HG03469 (cell line): ENCODE measurements at regions not wholly inside any gene's neighbourhood (a gene's known extent, or its start where the extent isn't known, plus 50 kb on each side); places are given as distances from the start of the nearest gene placed in this dataset.

ENCODE experiments used
- ATAC-seq: cut with Tn5 transposase; IDR thresholded peaks from one replicate; pipeline ENCODE4 v1.9.1; 2021; ENCODE audit warnings: mild to moderate bottlenecking, moderate library complexity, moderate number of reproducible peaks; ENCODE audit not compliant: unreplicated experiment

- ATAC-seq, result no peak
Observed at GRCh38 chr14:50036637-50037036, 79.7 kb downstream of the VCPKMT start.

DNA sequence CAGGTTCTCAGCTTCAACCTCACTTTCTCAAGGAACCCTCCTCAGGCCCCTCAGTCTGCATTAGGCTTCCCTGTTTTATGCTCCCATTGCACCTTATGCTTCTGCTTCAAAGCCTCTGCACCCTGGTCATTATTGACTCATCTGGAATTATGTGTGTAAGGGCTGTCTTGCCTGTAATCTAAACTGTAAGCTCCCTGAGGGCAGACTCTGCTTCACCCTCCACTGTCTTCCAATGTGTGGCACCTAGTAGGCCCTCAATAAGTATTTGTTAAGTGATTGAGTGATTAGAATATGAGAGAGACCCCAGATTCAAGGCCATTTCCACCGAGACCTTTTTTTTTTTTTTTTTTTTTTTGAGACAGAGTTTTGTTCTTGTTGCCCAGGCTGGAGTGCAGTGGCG, 79.1 kb downstream of the VCPKMT start:
- ATAC-seq, result no peak

DNA sequence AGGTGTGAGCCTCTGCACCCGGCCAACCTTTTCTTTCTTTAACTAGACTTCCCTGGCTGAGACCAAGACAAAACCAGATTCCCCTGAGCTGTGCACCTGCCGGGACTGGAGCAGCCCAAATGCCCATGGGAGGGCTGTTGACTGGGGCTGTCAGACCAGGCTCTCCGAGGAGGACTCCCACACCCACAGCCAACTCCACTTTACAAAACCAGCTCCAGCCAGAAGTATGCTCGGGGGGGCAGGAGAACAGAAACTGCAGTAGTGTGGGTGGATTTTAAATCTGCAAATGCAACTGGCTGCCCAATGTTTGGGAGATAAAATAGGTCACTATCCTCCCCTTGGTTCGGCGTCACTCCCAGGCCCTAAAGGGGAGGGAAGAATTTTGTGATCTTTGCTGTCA, 78.5 kb downstream of the VCPKMT start:
- no peak for ATAC-seq

DNA sequence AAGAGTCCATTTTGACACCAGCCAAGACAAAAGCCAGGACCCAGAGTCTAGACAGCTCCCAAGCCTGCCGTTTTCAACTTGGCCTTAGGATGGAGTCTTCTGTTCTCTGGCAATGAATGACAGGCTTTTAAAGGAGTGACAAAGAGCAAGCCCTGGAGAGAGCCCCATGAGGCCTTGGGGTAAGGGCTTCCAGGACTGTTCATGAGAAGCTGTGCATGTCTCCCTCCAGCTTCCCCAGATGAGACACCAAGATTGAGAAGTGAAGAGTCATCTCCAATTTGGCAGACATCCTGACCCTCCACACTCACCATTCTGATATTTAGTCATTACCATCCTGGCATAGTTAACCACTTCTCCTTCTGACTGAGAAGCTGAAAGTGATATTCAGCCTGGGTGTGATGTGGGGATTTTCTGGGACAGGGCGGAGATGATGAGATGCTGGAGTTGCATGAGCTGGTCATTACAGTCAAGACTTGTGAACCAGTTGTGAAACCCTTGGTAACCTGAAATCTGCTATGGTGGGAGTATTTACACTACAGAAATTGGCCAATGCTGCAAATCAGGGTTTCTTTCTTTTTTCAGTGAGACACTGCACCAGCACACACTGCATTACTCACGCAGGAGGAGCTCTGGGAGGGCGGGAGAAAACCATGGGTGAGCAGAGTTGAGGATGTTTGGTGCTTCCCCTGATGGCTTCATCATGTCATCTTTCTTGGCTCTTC, 77.8 kb downstream of the VCPKMT start:
- peak; percentile 68 for ATAC-seq

DNA sequence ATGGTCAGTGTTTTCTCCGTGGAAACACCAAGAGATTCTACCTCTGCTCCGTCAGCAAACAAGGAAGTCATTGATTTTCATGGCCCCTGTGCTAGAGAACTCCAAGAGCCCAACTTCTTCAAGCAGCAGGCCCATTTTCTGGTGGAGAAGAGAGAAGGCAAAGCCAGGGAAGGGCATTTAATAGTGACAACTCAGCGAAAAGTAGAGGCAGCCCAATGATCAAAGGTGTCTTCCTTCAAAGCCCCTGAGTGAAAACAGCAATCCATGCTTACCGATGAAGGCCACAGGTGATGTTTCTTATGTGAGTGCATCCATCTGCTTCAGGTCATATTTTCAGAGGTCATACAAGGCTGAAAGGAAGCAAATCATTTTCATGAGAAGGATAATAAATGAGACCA, 77.3 kb downstream of the VCPKMT start:
- ATAC-seq, result no peak

- ATAC-seq, result no peak
Observed at GRCh38 chr14:50039734-50040400, 76.5 kb downstream of the VCPKMT start.

GRCh38 chr14:50040401-50040775, 76.0 kb downstream of the VCPKMT start:
- ATAC-seq, result peak; percentile 27

DNA sequence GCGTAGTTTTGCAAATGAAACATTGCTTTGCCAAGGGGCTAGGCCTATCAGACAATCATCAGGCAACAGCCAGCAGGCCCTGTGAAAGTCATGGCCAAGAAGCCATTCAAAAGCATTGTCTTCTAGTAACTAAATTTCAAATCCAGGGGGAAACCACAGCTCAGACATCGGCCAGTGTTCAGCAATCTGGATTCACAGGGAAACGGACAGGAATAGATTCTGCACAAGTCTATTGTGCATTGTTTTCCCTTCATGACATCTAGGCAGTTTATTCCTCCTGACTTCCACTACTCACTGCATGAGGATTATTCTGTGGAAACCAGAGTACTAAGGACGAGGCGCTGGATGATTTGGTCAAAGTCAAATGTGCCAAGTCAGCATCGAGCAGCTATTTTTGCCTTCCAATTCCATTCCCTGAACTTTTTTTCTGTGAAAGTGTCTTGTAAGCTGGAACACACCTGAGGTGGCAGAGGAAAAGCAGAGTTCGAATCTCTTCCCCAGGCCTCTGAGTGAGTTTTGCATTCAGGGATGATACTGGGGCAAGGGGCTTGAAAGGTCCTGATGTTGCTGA, 75.4 kb downstream of the VCPKMT start:
- ATAC-seq, result no peak

- no peak for ATAC-seq
Observed at GRCh38 chr14:50041980-50042379, 74.4 kb downstream of the VCPKMT start.

DNA sequence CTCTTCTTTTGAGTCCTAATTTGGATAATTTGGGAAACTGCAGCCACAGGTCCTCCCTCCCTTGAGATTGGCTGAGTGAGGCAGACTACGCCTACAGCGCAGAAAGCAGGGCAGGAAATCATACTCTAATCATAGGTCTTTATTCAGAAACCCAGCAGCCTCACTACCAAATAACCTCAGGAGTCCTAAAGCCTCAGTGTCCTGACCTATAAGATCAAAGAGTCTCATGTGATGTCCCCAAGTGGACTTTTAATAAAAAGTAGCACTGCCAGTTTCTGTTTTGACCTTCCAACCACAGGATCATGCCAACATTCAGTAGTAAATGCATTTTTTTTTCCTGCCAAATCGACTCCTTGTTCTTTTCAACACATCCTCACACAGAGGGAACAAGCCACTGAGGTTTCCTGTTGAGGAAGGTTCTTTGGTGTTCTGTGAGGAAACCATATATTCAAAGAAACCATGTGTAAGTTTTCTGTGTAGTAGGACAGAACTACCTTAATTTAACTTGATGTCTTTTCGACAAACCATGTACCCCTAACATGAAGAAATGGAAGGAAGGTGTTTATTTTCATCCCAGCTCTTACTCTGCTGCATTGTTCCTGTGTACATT, 72.2 kb downstream of the VCPKMT start:
- no peak for ATAC-seq

- ATAC-seq, result peak; percentile 38
Observed at GRCh38 chr14:50045039-50045711, 71.2 kb downstream of the VCPKMT start.

GRCh38 chr14:50045837-50046236, 70.5 kb downstream of the VCPKMT start:
- ATAC-seq, result no peak

DNA sequence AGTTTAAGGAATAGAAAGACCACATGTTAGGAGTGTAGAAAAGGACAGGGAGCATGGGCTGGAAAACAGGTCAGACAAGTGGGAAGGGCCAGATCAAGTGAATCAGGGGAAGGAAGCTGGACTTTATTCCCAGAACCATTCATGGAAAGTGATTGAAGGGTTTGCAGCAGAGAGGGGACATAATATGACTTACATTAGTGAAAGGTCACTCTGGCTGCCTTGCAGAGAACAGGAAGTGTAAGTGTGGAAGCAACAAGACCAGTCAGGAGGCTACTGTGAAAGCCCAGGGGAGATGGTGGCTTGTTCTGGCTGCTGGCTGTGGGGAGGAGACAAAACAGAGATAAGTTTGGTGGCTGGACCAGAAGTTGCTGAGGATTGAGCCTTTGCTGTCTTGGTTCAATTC, 69.1 kb downstream of the VCPKMT start:
- peak; percentile 57 for ATAC-seq

GRCh38 chr14:50049093-50049492, 67.3 kb downstream of the VCPKMT start:
- ATAC-seq, result no peak

DNA sequence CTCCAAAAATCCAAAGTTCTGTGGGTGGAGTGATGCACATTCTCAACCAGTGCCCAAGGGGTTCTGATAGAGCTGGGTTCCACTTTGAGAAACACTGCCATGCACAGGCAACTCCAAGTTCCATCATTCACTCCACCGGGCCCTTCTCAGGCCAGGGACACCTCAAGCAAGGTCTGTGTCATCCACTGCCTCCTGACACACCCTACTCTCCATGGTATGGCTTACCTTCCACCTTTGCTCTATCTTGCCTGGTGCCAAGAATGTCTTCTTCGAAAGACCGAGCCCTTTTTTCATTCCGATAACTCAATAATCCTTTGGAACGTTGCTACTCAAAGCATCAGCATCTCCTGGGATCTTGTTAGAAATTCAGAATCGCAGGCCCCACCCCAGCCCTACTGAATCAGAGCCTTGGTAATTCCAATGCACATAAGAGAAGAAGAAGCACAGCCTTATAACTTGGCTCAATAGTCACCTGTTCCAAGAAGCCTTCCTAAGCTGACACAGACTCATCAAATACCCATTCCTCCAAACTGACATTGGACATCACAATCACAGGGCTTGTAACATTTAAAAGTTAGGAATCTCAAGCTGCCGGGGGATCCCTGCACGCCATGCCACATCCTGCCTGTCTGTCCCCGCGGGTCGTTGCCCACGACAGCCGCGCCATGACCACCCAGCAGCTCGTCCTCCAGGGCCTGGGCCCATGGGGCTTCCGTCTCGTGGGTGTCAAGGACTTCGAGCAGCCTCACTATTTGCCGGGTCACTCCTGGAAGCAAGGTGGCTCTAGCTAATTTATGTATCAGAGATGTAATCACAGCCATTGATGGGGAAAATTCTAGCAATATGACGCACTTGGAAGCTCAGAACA, 66.4 kb downstream of the VCPKMT start:
- no peak for ATAC-seq

DNA sequence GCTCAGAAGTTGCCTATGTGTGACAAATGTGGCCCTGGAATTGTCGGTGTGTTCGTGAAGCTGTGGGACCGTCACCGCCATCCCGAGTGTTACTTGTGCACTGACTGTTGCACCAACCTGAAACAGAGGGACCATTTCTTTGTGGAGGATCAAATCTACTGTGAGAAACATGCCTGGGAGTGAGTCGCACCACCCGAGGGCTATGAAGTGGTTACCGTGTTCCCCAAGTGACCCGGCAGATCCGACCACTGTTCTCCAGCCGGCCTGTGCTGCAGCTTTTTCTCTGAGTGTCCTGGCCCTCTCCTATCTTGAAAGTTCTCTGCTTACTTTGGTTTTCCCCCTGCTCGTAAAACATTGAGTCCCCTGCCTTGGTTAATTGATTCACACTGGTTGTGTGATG, 65.3 kb downstream of the VCPKMT start:
- no peak for ATAC-seq

DNA sequence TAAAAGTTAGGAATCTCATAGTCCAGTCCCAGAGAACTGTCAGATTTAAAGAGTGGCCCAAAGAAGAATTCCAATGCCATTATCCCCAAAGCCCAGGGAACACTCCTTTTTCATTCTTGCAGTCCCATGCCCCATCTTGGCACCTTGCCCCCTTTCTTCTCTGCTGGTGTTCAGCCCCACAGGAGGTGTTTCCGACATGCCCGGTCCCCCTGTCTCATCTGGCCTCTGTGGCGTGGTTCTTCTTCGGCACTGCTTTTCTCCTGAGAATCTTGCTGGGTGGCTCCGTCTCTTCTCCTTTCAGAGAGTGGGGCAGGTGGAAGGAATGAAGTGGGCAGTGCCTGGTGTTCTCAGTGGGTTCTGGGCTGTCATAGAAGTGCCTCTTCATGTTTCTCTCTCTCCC, 64.7 kb downstream of the VCPKMT start:
- ATAC-seq, result no peak

- ATAC-seq, result no peak
Observed at GRCh38 chr14:50052517-50052916, 63.9 kb downstream of the VCPKMT start.

DNA sequence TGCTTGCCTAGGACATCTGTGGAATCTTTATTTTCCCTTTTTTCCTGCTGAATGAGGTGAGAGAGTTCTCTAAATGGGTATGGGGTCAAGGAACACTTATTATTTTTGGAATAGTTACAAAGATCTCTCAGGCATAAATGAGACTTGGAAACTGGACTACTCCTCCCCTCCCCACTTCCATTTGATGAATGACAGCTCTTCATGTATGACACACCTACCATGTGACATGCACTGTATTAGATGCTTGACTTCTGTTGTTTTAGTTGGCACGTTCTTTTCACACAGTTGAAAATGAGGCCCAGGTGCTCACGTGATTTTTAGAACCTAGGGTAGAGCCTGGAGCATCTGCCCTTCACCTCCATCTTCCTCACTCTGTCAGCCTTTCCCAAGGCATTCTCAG, 62.4 kb downstream of the VCPKMT start:
- ATAC-seq, result no peak

GRCh38 chr14:50055461-50056228, 60.7 kb downstream of the VCPKMT start:
- no peak for ATAC-seq
